ENCODE measurements at regions not wholly inside any gene's neighbourhood (a gene's known extent, or its start where the extent isn't known, plus 50 kb on each side); places are given as distances from the start of the nearest gene placed in this dataset.

DNA sequence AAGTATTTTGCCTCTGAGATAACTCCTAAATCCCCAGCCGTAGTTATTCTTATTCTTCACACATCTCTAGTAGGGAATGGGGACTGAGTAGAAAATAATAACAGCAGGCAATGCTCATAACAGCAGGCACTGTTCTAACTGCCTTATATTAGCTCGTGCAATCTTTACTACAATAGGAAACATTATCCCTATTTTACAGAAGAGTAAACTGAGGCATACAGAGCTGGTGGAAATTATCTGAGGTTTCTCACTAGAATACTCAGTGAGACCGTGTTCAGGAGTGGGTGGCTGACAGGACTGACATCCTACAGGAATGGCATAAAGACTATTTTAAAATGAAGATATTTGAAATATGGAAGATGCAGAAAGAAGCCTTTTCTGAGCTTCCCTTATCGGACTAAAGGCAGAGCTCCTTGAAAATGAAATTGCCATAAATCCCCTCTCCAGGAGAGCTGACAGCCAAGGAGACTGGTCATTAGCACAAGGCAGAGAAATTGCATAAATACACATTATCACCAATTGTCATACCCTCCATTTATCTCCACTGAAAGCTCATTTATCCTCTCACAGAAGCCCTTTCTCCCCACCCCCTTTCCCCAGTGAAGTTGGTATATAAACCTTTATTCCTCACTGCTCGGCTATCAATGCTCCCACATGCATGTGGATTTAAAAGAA, 93.9 kb downstream of the RASSF10 start:
- TF ChIP-seq, protein P1, sequence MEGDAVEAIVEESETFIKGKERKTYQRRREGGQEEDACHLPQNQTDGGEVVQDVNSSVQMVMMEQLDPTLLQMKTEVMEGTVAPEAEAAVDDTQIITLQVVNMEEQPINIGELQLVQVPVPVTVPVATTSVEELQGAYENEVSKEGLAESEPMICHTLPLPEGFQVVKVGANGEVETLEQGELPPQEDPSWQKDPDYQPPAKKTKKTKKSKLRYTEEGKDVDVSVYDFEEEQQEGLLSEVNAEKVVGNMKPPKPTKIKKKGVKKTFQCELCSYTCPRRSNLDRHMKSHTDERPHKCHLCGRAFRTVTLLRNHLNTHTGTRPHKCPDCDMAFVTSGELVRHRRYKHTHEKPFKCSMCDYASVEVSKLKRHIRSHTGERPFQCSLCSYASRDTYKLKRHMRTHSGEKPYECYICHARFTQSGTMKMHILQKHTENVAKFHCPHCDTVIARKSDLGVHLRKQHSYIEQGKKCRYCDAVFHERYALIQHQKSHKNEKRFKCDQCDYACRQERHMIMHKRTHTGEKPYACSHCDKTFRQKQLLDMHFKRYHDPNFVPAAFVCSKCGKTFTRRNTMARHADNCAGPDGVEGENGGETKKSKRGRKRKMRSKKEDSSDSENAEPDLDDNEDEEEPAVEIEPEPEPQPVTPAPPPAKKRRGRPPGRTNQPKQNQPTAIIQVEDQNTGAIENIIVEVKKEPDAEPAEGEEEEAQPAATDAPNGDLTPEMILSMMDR (conservative IDR thresholded peaks at IDR 0.05; ENCODE audit: low read depth, low read length), result no peak
- TF ChIP-seq EZH2phosphoT487 (IDR thresholded peaks at IDR 0.05; ENCODE audit: borderline replicate concordance, low read length) (no peak), EZH2 (IDR thresholded peaks at IDR 0.05; ENCODE audit: low read length, unreplicated experiment) (no peak)

All from PC-3 (cell line).